ENCODE measurements at regions not wholly inside any gene's neighbourhood (a gene's known extent, or its start where the extent isn't known, plus 50 kb on each side); places are given as distances from the start of the nearest gene placed in this dataset.
"Not testable (repeated sequence)": the region's sequence is repeated elsewhere in the genome, so short reads cannot be mapped to it uniquely, and the experiment has no call there.

DNA sequence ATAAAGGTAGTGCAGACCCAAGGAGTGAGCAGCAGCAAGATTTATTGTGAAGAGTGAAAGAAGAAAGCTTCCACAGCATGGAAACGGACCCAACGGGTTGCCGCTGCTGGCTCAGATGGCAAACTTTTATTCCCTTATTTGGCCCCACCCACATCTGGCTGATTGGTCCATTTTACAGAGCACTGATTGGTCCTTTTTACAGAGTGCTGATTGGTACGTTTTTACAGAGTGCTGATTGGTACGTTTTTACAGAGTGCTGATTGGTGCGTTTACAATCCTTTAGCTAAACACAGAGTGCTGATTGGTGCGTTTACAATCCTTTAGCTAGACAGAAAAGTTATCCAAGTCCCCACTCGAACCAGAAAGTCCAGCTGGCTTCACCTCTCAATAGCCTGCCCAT lies 72.9 kb upstream of the RGPD4 start:
- H3K4me3 ChIP-seq (ENCODE audit: control insufficient read depth in 1 of 2, extremely low read depth in 1 of 2, low read length in 1 of 2); ATAC-seq (replicated peaks in 1 of 4); DNase-seq; H3K4me3 Mint-ChIP-seq; H3K9me3 ChIP-seq; H3K27me3 Mint-ChIP-seq; CTCF ChIA-PET; POLR2A ChIA-PET; H3K27me3 ChIP-seq (replicated peaks in 1 of 2; ENCODE audit: control insufficient read depth in 2 of 2, extremely low read depth in 1 of 2, insufficient read depth in 2 of 2, low read length in 1 of 2); H3K4me1 Mint-ChIP-seq; H3K4me1 ChIP-seq (ENCODE audit: control insufficient read depth in 1 of 2, extremely low read depth in 1 of 2, insufficient read depth in 2 of 2, low read length in 2 of 2); H3K27ac Mint-ChIP-seq; H3K27ac ChIP-seq (ENCODE audit: low read length); H3K36me3 ChIP-seq (ENCODE audit: control insufficient read depth in 2 of 2, extremely low read depth in 1 of 2, insufficient read depth in 1 of 2, low read length in 1 of 2); H3K36me3 Mint-ChIP-seq: not testable (repeated sequence)
- 77% methylated on average over 3 of the region's 8 CpGs for WGBS (ENCODE audit: insufficient coverage)
- H3K9me3 Mint-ChIP-seq: peaks cover 3 to 12% (median 5%) of the 10 kb centered on the region in 3 donors

DNA sequence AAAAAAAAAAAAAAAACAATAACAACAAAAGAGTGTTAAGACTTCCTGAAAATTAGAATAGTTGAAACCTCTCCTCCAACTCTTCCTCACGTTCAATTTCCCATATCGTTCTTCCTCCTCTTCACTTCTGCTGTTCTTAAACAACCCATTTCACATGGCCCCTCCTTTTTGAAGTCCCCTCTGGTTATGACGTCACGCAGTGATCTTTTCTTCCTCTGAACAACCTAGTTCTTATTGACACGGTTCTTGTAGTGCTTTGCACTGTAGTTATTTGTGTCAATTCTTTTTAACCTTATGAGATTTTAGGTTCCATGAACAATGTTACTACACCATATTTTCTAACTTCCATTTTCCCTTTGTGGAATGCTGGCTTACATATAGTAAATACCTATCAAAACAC lies 69.5 kb upstream of the RGPD4 start:
- no peaks in the 10 kb centered on the region for H3K36me3 Mint-ChIP-seq
- POLR2A ChIA-PET: no interaction called here
- no peaks in the 10 kb centered on the region for H3K27me3 ChIP-seq (replicated peaks in 1 of 2; ENCODE audit: control insufficient read depth in 2 of 2, extremely low read depth in 1 of 2, insufficient read depth in 2 of 2, low read length in 1 of 2)
- H3K27ac Mint-ChIP-seq: no peak overlapping the region
- CTCF ChIA-PET: no interaction called here
- H3K9me3 ChIP-seq: no peaks in the 10 kb centered on the region
- no peak overlapping the region for H3K4me3 ChIP-seq (ENCODE audit: control insufficient read depth in 1 of 2, extremely low read depth in 1 of 2, low read length in 1 of 2)
- H3K4me1 Mint-ChIP-seq: no peaks in the 10 kb centered on the region
- H3K4me3 Mint-ChIP-seq: no peak overlapping the region
- no peak overlapping the region for H3K27ac ChIP-seq (ENCODE audit: low read length)
- H3K36me3 ChIP-seq (ENCODE audit: control insufficient read depth in 2 of 2, extremely low read depth in 1 of 2, insufficient read depth in 1 of 2, low read length in 1 of 2): no peaks in the 10 kb centered on the region
- no CpG with 5 or more reads among the region's 5 CpGs for WGBS (ENCODE audit: insufficient coverage)
- H3K9me3 Mint-ChIP-seq: peaks cover 3 to 12% (median 5%) of the 10 kb centered on the region in 3 donors
- H3K27me3 Mint-ChIP-seq: peaks cover 0 to 4% of the 10 kb centered on the region in 2 donors
- no peaks in the 10 kb centered on the region for H3K4me1 ChIP-seq (ENCODE audit: control insufficient read depth in 1 of 2, extremely low read depth in 1 of 2, insufficient read depth in 2 of 2, low read length in 2 of 2)
- DNase-seq: no peak
- ATAC-seq (replicated peaks in 1 of 4): no peak

DNA sequence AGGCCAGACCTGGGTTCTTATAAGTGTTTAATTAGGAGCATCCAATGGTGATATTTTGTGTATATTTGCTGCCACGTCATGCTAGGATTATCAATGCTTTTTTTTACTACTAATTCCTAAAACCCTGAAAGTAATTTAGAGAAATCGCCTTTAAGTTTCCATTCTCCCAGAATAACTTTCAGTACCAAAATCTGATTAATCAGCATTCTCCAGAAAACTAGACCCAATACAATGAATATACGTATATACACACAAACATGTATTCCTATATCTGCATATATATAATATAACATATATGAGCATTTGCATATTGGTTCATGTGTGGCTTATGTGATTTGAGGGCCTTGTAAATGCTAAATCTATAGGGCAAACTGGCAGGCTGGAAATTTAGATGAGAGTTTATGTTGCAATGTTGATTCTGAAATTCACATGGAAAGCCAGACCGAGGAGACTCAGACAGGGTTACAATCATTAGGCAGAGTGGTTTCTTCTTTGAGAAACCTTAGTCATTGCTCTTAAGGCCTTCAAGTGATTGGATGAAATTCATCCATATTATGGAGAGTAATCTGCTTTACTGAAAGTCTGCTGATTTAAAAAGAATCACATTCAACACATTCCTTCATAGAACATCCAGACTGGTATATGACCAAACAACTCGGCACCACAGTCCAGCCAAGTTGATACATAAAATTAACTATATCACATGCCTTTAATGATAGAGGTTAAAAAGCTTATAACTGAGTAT lies 65.9 kb upstream of the RGPD4 start:
- Histone ChIP-seq H3K9me3 (no peaks in the 10 kb centered on the region), H3K36me3 (ENCODE audit: control insufficient read depth in 2 of 2, extremely low read depth in 1 of 2, insufficient read depth in 1 of 2, low read length in 1 of 2) (no peaks in the 10 kb centered on the region), H3K27ac (ENCODE audit: low read length) (no peak overlapping the region), H3K27me3 (replicated peaks in 1 of 2; ENCODE audit: control insufficient read depth in 2 of 2, extremely low read depth in 1 of 2, insufficient read depth in 2 of 2, low read length in 1 of 2) (no peaks in the 10 kb centered on the region), H3K4me3 (ENCODE audit: control insufficient read depth in 1 of 2, extremely low read depth in 1 of 2, low read length in 1 of 2) (no peak overlapping the region), H3K4me1 (ENCODE audit: control insufficient read depth in 1 of 2, extremely low read depth in 1 of 2, insufficient read depth in 2 of 2, low read length in 2 of 2) (no peaks in the 10 kb centered on the region)
- Mint-ChIP-seq H3K27ac (no peak overlapping the region), H3K4me1 (no peaks in the 10 kb centered on the region), H3K36me3 (no peaks in the 10 kb centered on the region), H3K4me3 (no peak overlapping the region), H3K27me3 (peaks cover 0 to 4% of the 10 kb centered on the region in 2 donors), H3K9me3 (peaks cover 3 to 12% (median 7%) of the 10 kb centered on the region in 3 donors)
- ATAC-seq (replicated peaks in 1 of 4): no peak
- WGBS (ENCODE audit: insufficient coverage): no CpG with 5 or more reads among the region's 5 CpGs
- ChIA-PET POLR2A (no interaction called here), CTCF (no interaction called here)
- no peak for DNase-seq

DNA sequence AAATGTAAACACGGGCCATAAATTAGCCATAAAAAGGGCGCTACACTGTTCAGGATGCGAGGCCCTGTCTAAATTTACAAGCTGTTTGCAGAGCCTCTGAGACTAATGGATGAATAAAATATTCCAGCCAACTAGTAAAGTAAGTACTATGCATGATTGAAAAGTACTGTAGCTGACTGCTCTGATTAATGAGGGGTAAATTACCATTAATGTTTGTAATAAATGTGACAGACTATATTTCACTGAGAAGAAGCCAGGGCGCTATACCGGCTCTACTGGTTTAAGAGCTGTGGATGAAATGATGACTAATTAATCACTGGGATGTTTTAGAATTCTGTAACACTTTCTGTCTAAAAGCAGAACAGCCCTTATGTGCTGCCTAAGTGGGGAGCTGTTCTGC lies 54.3 kb upstream of the RGPD4 start:
- H3K27ac Mint-ChIP-seq: no peak overlapping the region
- no peaks in the 10 kb centered on the region for H3K27me3 ChIP-seq (replicated peaks in 1 of 2; ENCODE audit: control insufficient read depth in 2 of 2, extremely low read depth in 1 of 2, insufficient read depth in 2 of 2, low read length in 1 of 2)
- no peaks in the 10 kb centered on the region for H3K9me3 ChIP-seq
- CTCF ChIA-PET: no interaction called here
- no peaks in the 10 kb centered on the region for H3K4me1 Mint-ChIP-seq
- no peaks in the 10 kb centered on the region for H3K36me3 ChIP-seq (ENCODE audit: control insufficient read depth in 2 of 2, extremely low read depth in 1 of 2, insufficient read depth in 1 of 2, low read length in 1 of 2)
- WGBS (ENCODE audit: insufficient coverage): no CpG with 5 or more reads among the region's 5 CpGs
- DNase-seq (no peak), ATAC-seq (replicated peaks in 1 of 4) (no peak)
- H3K9me3 Mint-ChIP-seq: peaks cover 0 to 4% (median 0%) of the 10 kb centered on the region in 3 donors
- POLR2A ChIA-PET: no interaction called here
- H3K4me3 Mint-ChIP-seq: no peak overlapping the region
- H3K27me3 Mint-ChIP-seq: peaks cover 0 to 2% of the 10 kb centered on the region in 2 donors
- H3K27ac ChIP-seq (ENCODE audit: low read length): no peak overlapping the region
- H3K36me3 Mint-ChIP-seq: no peaks in the 10 kb centered on the region
- no peaks in the 10 kb centered on the region for H3K4me1 ChIP-seq (ENCODE audit: control insufficient read depth in 1 of 2, extremely low read depth in 1 of 2, insufficient read depth in 2 of 2, low read length in 2 of 2)
- no peak overlapping the region for H3K4me3 ChIP-seq (ENCODE audit: control insufficient read depth in 1 of 2, extremely low read depth in 1 of 2, low read length in 1 of 2)

DNA sequence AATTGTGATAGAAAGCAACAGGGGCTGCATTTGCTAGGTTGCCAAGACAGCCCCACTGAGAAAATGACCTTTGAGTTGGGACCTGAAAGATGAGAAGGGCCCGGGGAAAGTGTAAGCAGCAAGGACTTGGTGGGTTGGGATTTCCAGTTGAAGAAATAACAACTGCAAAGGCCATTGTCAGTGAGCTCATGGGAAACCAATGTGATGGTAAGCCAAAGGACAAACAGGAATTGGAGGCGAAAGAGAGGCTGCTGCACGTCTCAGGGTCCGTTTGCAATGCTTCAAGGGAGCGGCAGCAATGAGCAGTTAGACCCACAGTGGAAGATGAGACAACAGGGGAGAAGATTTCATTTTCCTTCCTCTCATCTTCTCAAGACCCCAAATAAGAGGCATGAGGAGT lies 51.5 kb upstream of the RGPD4 start:
- H3K27me3 Mint-ChIP-seq: peaks cover 0 to 2% of the 10 kb centered on the region in 2 donors
- no peak for DNase-seq
- POLR2A ChIA-PET: no interaction called here
- Histone ChIP-seq H3K4me1 (ENCODE audit: control insufficient read depth in 1 of 2, extremely low read depth in 1 of 2, insufficient read depth in 2 of 2, low read length in 2 of 2) (no peaks in the 10 kb centered on the region), H3K36me3 (ENCODE audit: control insufficient read depth in 2 of 2, extremely low read depth in 1 of 2, insufficient read depth in 1 of 2, low read length in 1 of 2) (no peaks in the 10 kb centered on the region), H3K27ac (ENCODE audit: low read length) (no peak overlapping the region), H3K9me3 (no peaks in the 10 kb centered on the region), H3K27me3 (replicated peaks in 1 of 2; ENCODE audit: control insufficient read depth in 2 of 2, extremely low read depth in 1 of 2, insufficient read depth in 2 of 2, low read length in 1 of 2) (no peaks in the 10 kb centered on the region), H3K4me3 (ENCODE audit: control insufficient read depth in 1 of 2, extremely low read depth in 1 of 2, low read length in 1 of 2) (no peak overlapping the region)
- H3K4me1 Mint-ChIP-seq: no peaks in the 10 kb centered on the region
- CTCF ChIA-PET: no interaction called here
- H3K9me3 Mint-ChIP-seq: peaks cover 0 to 4% (median 0%) of the 10 kb centered on the region in 3 donors
- H3K36me3 Mint-ChIP-seq: no peaks in the 10 kb centered on the region
- ATAC-seq (replicated peaks in 1 of 4): no peak
- 86% methylated on average over 2 of the region's 5 CpGs for WGBS (ENCODE audit: insufficient coverage)
- H3K27ac Mint-ChIP-seq: no peak overlapping the region
- no peak overlapping the region for H3K4me3 Mint-ChIP-seq

GRCh38 chr2:107775791-107776190 lies 50.9 kb upstream of the RGPD4 start:
- H3K9me3 Mint-ChIP-seq: peaks cover 0 to 4% (median 0%) of the 10 kb centered on the region in 3 donors
- POLR2A ChIA-PET: no interaction called here
- CTCF ChIA-PET: no interaction called here
- Histone ChIP-seq H3K4me1 (ENCODE audit: control insufficient read depth in 1 of 2, extremely low read depth in 1 of 2, insufficient read depth in 2 of 2, low read length in 2 of 2) (no peaks in the 10 kb centered on the region), H3K27me3 (replicated peaks in 1 of 2; ENCODE audit: control insufficient read depth in 2 of 2, extremely low read depth in 1 of 2, insufficient read depth in 2 of 2, low read length in 1 of 2) (no peaks in the 10 kb centered on the region), H3K4me3 (ENCODE audit: control insufficient read depth in 1 of 2, extremely low read depth in 1 of 2, low read length in 1 of 2) (no peak overlapping the region), H3K36me3 (ENCODE audit: control insufficient read depth in 2 of 2, extremely low read depth in 1 of 2, insufficient read depth in 1 of 2, low read length in 1 of 2) (no peaks in the 10 kb centered on the region), H3K9me3 (no peaks in the 10 kb centered on the region), H3K27ac (ENCODE audit: low read length) (no peak overlapping the region)
- H3K27ac Mint-ChIP-seq: no peak overlapping the region
- H3K36me3 Mint-ChIP-seq: no peaks in the 10 kb centered on the region
- ATAC-seq (replicated peaks in 1 of 4): no peak
- H3K27me3 Mint-ChIP-seq: peaks cover 0 to 2% of the 10 kb centered on the region in 2 donors
- DNase-seq: no peak
- H3K4me1 Mint-ChIP-seq: no peaks in the 10 kb centered on the region
- no peak overlapping the region for H3K4me3 Mint-ChIP-seq
- no CpG with 5 or more reads among the region's 1 CpG for WGBS (ENCODE audit: insufficient coverage)

- no peaks in the 10 kb centered on the region for H3K4me1 ChIP-seq (ENCODE audit: control insufficient read depth in 1 of 2, extremely low read depth in 1 of 2, insufficient read depth in 2 of 2, low read length in 2 of 2)
- H3K27ac Mint-ChIP-seq: no peak overlapping the region
- peaks cover 0 to 2% of the 10 kb centered on the region in 2 donors for H3K27me3 Mint-ChIP-seq
- ChIA-PET CTCF (no interaction called here), POLR2A (no interaction called here)
- no peak overlapping the region for H3K4me3 ChIP-seq (ENCODE audit: control insufficient read depth in 1 of 2, extremely low read depth in 1 of 2, low read length in 1 of 2)
- 100% methylated on average over 1 of the region's 2 CpGs for WGBS (ENCODE audit: insufficient coverage)
- H3K36me3 ChIP-seq (ENCODE audit: control insufficient read depth in 2 of 2, extremely low read depth in 1 of 2, insufficient read depth in 1 of 2, low read length in 1 of 2): no peaks in the 10 kb centered on the region
- H3K27ac ChIP-seq (ENCODE audit: low read length): no peak overlapping the region
- H3K36me3 Mint-ChIP-seq: no peaks in the 10 kb centered on the region
- peaks cover 0 to 4% (median 0%) of the 10 kb centered on the region in 3 donors for H3K9me3 Mint-ChIP-seq
- no peaks in the 10 kb centered on the region for H3K9me3 ChIP-seq
- DNase-seq (no peak), ATAC-seq (replicated peaks in 1 of 4) (no peak)
- H3K27me3 ChIP-seq (replicated peaks in 1 of 2; ENCODE audit: control insufficient read depth in 2 of 2, extremely low read depth in 1 of 2, insufficient read depth in 2 of 2, low read length in 1 of 2): no peaks in the 10 kb centered on the region
- H3K4me1 Mint-ChIP-seq: no peaks in the 10 kb centered on the region
- no peak overlapping the region for H3K4me3 Mint-ChIP-seq
Observed at GRCh38 chr2:107776362-107776761, 50.3 kb upstream of the RGPD4 start.

Measured in T-cell (primary cell).